Activated effector memory CD4-positive, alpha-beta T cell treated with Interleukin-2 at 50 U/mL for 16 hours (primary cell): ENCODE measurements at regions not wholly inside any gene's neighbourhood (a gene's known extent, or its start where the extent isn't known, plus 50 kb on each side); places are given as distances from the start of the nearest gene placed in this dataset.
"Not testable (repeated sequence)": the region's sequence is repeated elsewhere in the genome, so short reads cannot be mapped to it uniquely, and the experiment has no call there.

Experiments used
- DNase-seq: peaks from one replicate; pipeline ENCODE4 v3.0.0-alpha.2; 2020

GRCh38 chr2:147351784-147352183 lies 493.0 kb upstream of the ACVR2A start:
- DNase-seq = no peak

- no peak for DNase-seq
Measured at GRCh38 chr2:147348931-147349555, 495.8 kb upstream of the ACVR2A start.

GRCh38 chr2:147346142-147346541 lies 498.7 kb upstream of the ACVR2A start:
- DNase-seq = no peak

- no peak for DNase-seq
Measured at GRCh38 chr2:147345246-147345645, 499.6 kb upstream of the ACVR2A start.

GRCh38 chr2:147342329-147342728 lies 502.5 kb upstream of the ACVR2A start:
- DNase-seq = no peak

GRCh38 chr2:147331790-147332419 lies 512.9 kb upstream of the ACVR2A start:
- no peak for DNase-seq

- DNase-seq = no peak
Measured at GRCh38 chr2:147330925-147331324, 513.9 kb upstream of the ACVR2A start.

GRCh38 chr2:147327613-147328012 lies 517.2 kb upstream of the ACVR2A start:
- DNase-seq = no peak

- no peak for DNase-seq
Measured at GRCh38 chr2:147325990-147326389, 518.8 kb upstream of the ACVR2A start.

GRCh38 chr2:147320146-147320545 lies 524.7 kb upstream of the ACVR2A start:
- no peak for DNase-seq

GRCh38 chr2:147311058-147311430 lies 533.8 kb upstream of the ACVR2A start:
- DNase-seq = no peak

GRCh38 chr2:147310335-147311057 lies 534.3 kb upstream of the ACVR2A start:
- no peak for DNase-seq

GRCh38 chr2:147297820-147298219 lies 547.0 kb upstream of the ACVR2A start:
- DNase-seq = peak; percentile 22

GRCh38 chr2:147294825-147295392 lies 549.9 kb upstream of the ACVR2A start:
- no peak for DNase-seq

GRCh38 chr2:147293991-147294824 lies 550.6 kb upstream of the ACVR2A start:
- no peak for DNase-seq

GRCh38 chr2:147288131-147288530 lies 556.7 kb upstream of the ACVR2A start:
- peak; percentile 25 for DNase-seq

GRCh38 chr2:147275943-147276342 lies 568.9 kb upstream of the ACVR2A start:
- no peak for DNase-seq

- DNase-seq = no peak
Measured at GRCh38 chr2:147273628-147274027, 571.2 kb upstream of the ACVR2A start.

GRCh38 chr2:147273106-147273505 lies 571.7 kb upstream of the ACVR2A start:
- DNase-seq = no peak

- DNase-seq = not testable (repeated sequence)
Measured at GRCh38 chr2:147269581-147269980, 575.2 kb upstream of the ACVR2A start.

GRCh38 chr2:147260241-147260640 lies 584.6 kb upstream of the ACVR2A start:
- DNase-seq = no peak

GRCh38 chr2:147255812-147256211 lies 589.0 kb upstream of the ACVR2A start:
- DNase-seq = no peak
